Islet precursor cell (in vitro differentiated cells): ENCODE measurements at regions not wholly inside any gene's neighbourhood (a gene's known extent, or its start where the extent isn't known, plus 50 kb on each side); places are given as distances from the start of the nearest gene placed in this dataset.

Experiments used
- DNase-seq: peaks from one replicate; pipeline ENCODE4 v3.0.0-alpha.2; 2018

GRCh38 chr3:34200576-34200975, 402.1 kb downstream of the PDCD6IP start:
- no peak for DNase-seq

- DNase-seq: no peak
Measured at GRCh38 chr3:34202975-34203374, 404.5 kb downstream of the PDCD6IP start.

- DNase-seq: no peak
Measured at GRCh38 chr3:34203386-34203785, 405.0 kb downstream of the PDCD6IP start.

GRCh38 chr3:34207002-34207401, 408.6 kb downstream of the PDCD6IP start:
- no peak for DNase-seq

GRCh38 chr3:34207806-34208205, 409.4 kb downstream of the PDCD6IP start:
- no peak for DNase-seq

- DNase-seq: no peak
Measured at GRCh38 chr3:34212175-34212574, 413.7 kb downstream of the PDCD6IP start.

GRCh38 chr3:34212656-34213055, 414.2 kb downstream of the PDCD6IP start:
- DNase-seq: no peak

GRCh38 chr3:34213478-34213877, 415.0 kb downstream of the PDCD6IP start:
- DNase-seq: no peak

- no peak for DNase-seq
Measured at GRCh38 chr3:34216711-34217335, 418.4 kb downstream of the PDCD6IP start.

- no peak for DNase-seq
Measured at GRCh38 chr3:34218706-34219385, 420.4 kb downstream of the PDCD6IP start.

GRCh38 chr3:34219556-34219955, 421.1 kb downstream of the PDCD6IP start:
- DNase-seq: no peak

GRCh38 chr3:34225821-34226366, 427.5 kb downstream of the PDCD6IP start:
- no peak for DNase-seq

GRCh38 chr3:34229876-34230275, 431.4 kb downstream of the PDCD6IP start:
- no peak for DNase-seq

GRCh38 chr3:34235096-34235495, 436.7 kb downstream of the PDCD6IP start:
- DNase-seq: no peak

- DNase-seq: no peak
Measured at GRCh38 chr3:34237946-34238345, 439.5 kb downstream of the PDCD6IP start.

GRCh38 chr3:34238407-34238806, 440.0 kb downstream of the PDCD6IP start:
- no peak for DNase-seq

- no peak for DNase-seq
Measured at GRCh38 chr3:34239287-34239686, 440.9 kb downstream of the PDCD6IP start.

GRCh38 chr3:34239875-34240274, 441.4 kb downstream of the PDCD6IP start:
- DNase-seq: no peak

GRCh38 chr3:34247401-34247800, 449.0 kb downstream of the PDCD6IP start:
- no peak for DNase-seq

GRCh38 chr3:34248352-34248751, 449.9 kb downstream of the PDCD6IP start:
- no peak for DNase-seq

- DNase-seq: no peak
Measured at GRCh38 chr3:34254285-34254684, 455.9 kb downstream of the PDCD6IP start.

GRCh38 chr3:34256021-34256420, 457.6 kb downstream of the PDCD6IP start:
- no peak for DNase-seq

- DNase-seq: no peak
Measured at GRCh38 chr3:34256791-34257190, 458.4 kb downstream of the PDCD6IP start.

GRCh38 chr3:34258271-34258998, 460.0 kb downstream of the PDCD6IP start:
- no peak for DNase-seq
